GM23338 (cell line): ENCODE measurements at regions not wholly inside any gene's neighbourhood (a gene's known extent, or its start where the extent isn't known, plus 50 kb on each side); places are given as distances from the start of the nearest gene placed in this dataset.

Source experiments
- ATAC-seq: fragments of 200-7000 bp; cut with Tn5 transposase; 3 replicates; pipeline ENCODE4 v1.9.1; 2020
- DNase-seq: peaks from one replicate; pipeline ENCODE4 v3.0.0-alpha.2; 2015; ENCODE audit warnings: low spot score
- H2AFZ ChIP-seq: fragments of 200-600 bp; sonication (generic); 2 replicates; pipeline ENCODE4 v1.8.0; 2016; ENCODE audit warnings: antibody characterized with exemption, mild to moderate bottlenecking, moderate library complexity
- H3F3A ChIP-seq: fragments of 200-600 bp; sonication (generic); replicated peaks from 2 replicates; pipeline ENCODE4 v1.8.0; 2017; ENCODE audit warnings: antibody characterized with exemption, mixed run types, low read depth
- H3K27ac ChIP-seq: fragments of 200-600 bp; sonication (generic); 2 replicates; pipeline ENCODE4 v1.6.1; 2016; ENCODE audit warnings: low read depth
- H3K27me3 ChIP-seq: fragments of 200-600 bp; sonication (generic); 2 replicates; pipeline ENCODE4 v1.8.0; 2016; ENCODE audit warnings: mild to moderate bottlenecking, mixed run types, moderate library complexity; ENCODE audit not compliant: insufficient read depth
- H3K36me3 ChIP-seq: fragments of 200-600 bp; sonication (generic); 2 replicates; pipeline ENCODE4 v1.8.0; 2016; ENCODE audit warnings: mild to moderate bottlenecking; ENCODE audit not compliant: insufficient read depth
- H3K4me1 ChIP-seq: fragments of 200-600 bp; sonication (generic); 2 replicates; pipeline ENCODE4 v1.8.0; 2016; ENCODE audit warnings: mild to moderate bottlenecking, moderate library complexity; ENCODE audit not compliant: insufficient read depth
- H3K4me2 ChIP-seq: fragments of 200-600 bp; sonication (generic); 2 replicates; pipeline ENCODE4 v1.7.1; 2017; ENCODE audit warnings: mixed run types
- H3K4me3 ChIP-seq: fragments of 200-600 bp; sonication (generic); 2 replicates; pipeline ENCODE4 v1.6.1; 2016; ENCODE audit warnings: mixed run types
- H3K79me2 ChIP-seq: fragments of 200-600 bp; sonication (generic); replicated peaks from 2 replicates; pipeline ENCODE4 v1.8.0; 2017; ENCODE audit warnings: mild to moderate bottlenecking; ENCODE audit not compliant: insufficient read depth
- H3K9me2 ChIP-seq: fragments of 200-600 bp; sonication (generic); 2 replicates; pipeline ENCODE4 v1.8.0; 2017; ENCODE audit not compliant: insufficient read depth
- H4K20me1 ChIP-seq: fragments of 200-600 bp; sonication (generic); replicated peaks from 2 replicates; pipeline ENCODE4 v1.8.0; 2017; ENCODE audit warnings: mild to moderate bottlenecking; ENCODE audit not compliant: insufficient read depth
- H3K27ac Mint-ChIP-seq: 2 replicates; pipeline ENCODE4 v1.8.0; 2020; ENCODE audit warnings: inconsistent platforms, mild to moderate bottlenecking, moderate library complexity, mixed read lengths
- H3K27me3 Mint-ChIP-seq: 3 replicates; pipeline ENCODE4 v1.8.0; 2022; ENCODE audit warnings: low read depth, mild to moderate bottlenecking, moderate library complexity, mixed read lengths, inconsistent platforms; ENCODE audit not compliant: insufficient read depth, poor library complexity
- H3K36me3 Mint-ChIP-seq: 3 replicates; pipeline ENCODE4 v1.8.0; 2021; ENCODE audit warnings: low read depth, mild to moderate bottlenecking, inconsistent platforms, moderate library complexity, mixed read lengths
- H3K4me1 Mint-ChIP-seq: 3 replicates; pipeline ENCODE4 v1.8.0; 2020; ENCODE audit warnings: mild to moderate bottlenecking, inconsistent platforms, mixed read lengths
- H3K4me3 Mint-ChIP-seq: 3 replicates; pipeline ENCODE4 v1.8.0; 2021; ENCODE audit warnings: moderate library complexity, mild to moderate bottlenecking, inconsistent platforms, mixed read lengths
- H3K9me3 Mint-ChIP-seq: 3 replicates; pipeline ENCODE4 v1.8.0; 2020; ENCODE audit warnings: moderate library complexity, mild to moderate bottlenecking, inconsistent platforms, mixed read lengths
- CREB1 ChIP-seq: fragments of 250-450 bp; sonication (Bioruptor Pico); IDR thresholded peaks from 2 replicates; pipeline ENCODE4 v1.5.0; 2020; ENCODE audit warnings: low read depth, mild to moderate bottlenecking, moderate library complexity
- CTCF ChIP-seq, 2 experiments: fragments of 200-600 bp in 1 of 2; sonication (generic) in 1 of 2; conservative IDR thresholded peaks; 2 replicates each; pipeline versions ENCODE4 v1.5.1 to v1.6.1; 2016 to 2017; ENCODE audit warnings: antibody characterized with exemption in 2 of 2, low read depth in 2 of 2, mild to moderate bottlenecking in 2 of 2, moderate library complexity in 1 of 2
- ETS1 ChIP-seq: IDR thresholded peaks from 2 replicates; pipeline ENCODE4 v1.6.1; 2016; ENCODE audit warnings: antibody characterized with exemption
- EZH2 ChIP-seq: fragments of 200-600 bp; sonication (generic); IDR thresholded peaks from one replicate; pipeline ENCODE4 v1.8.0; 2017; ENCODE audit warnings: antibody characterized with exemption, mild to moderate bottlenecking, low read depth; ENCODE audit not compliant: unreplicated experiment
- EZH2phosphoT487 ChIP-seq: fragments of 200-600 bp; sonication (generic); IDR thresholded peaks from one replicate; pipeline ENCODE4 v1.8.1; 2018; ENCODE audit warnings: antibody characterized with exemption; ENCODE audit not compliant: unreplicated experiment
- JUNB ChIP-seq: IDR thresholded peaks from one replicate; pipeline ENCODE4 v1.6.1; 2016; ENCODE audit warnings: antibody characterized with exemption; ENCODE audit not compliant: unreplicated experiment
- POLR2AphosphoS5 ChIP-seq: IDR thresholded peaks from 2 replicates; pipeline ENCODE4 v1.6.1; 2016; ENCODE audit warnings: antibody characterized with exemption, low read depth
- STAT1 ChIP-seq: IDR thresholded peaks from one replicate; pipeline ENCODE4 v1.6.1; 2016; ENCODE audit warnings: antibody characterized with exemption; ENCODE audit not compliant: unreplicated experiment
- ZNF114 ChIP-seq: fragments of 250-450 bp; sonication (Bioruptor Pico); IDR thresholded peaks from 2 replicates; pipeline ENCODE4 v1.5.0; 2020; ENCODE audit warnings: mild to moderate bottlenecking, moderate library complexity
- ZNF331 ChIP-seq: fragments of 250-450 bp; sonication (Bioruptor Pico); IDR thresholded peaks from 2 replicates; pipeline ENCODE4 v1.5.0; 2020; ENCODE audit warnings: low read depth, mild to moderate bottlenecking, moderate library complexity
- ZNF462 ChIP-seq: fragments of 250-450 bp; sonication (Bioruptor Pico); IDR thresholded peaks from 2 replicates; pipeline ENCODE4 v1.5.0; 2020; ENCODE audit warnings: mild to moderate bottlenecking, moderate library complexity

GRCh38 chr10:120368927-120369326, 88.1 kb upstream of the PLPP4 start:
- DNase-seq (no peak), ATAC-seq (no peak)
- H3K4me3 Mint-ChIP-seq, result no peak overlapping the region
- H3K4me1 Mint-ChIP-seq, result peaks cover 3% of the 10 kb centered on the region; the same call in 2 of the 3 replicates
- Histone ChIP-seq H3K27me3 (no peaks in the 10 kb centered on the region), H3K27ac (no peak overlapping the region), H3K4me2 (no peak overlapping the region), H3K4me3 (no peak overlapping the region), H3K36me3 (no peaks in the 10 kb centered on the region), H3K79me2 (no peaks in the 10 kb centered on the region), H3K4me1 (no peaks in the 10 kb centered on the region), H2AFZ (no peak overlapping the region), H3F3A (no peaks in the 10 kb centered on the region), H3K9me2 (no peaks in the 10 kb centered on the region), H4K20me1 (no peaks in the 10 kb centered on the region)
- no peaks in the 10 kb centered on the region; the same call in 2 of the 3 replicates for H3K9me3 Mint-ChIP-seq
- TF ChIP-seq CTCF (conservative IDR thresholded peaks at IDR 0.05; ENCODE audit: low read depth in 2 of 2), result no peak
- H3K27ac Mint-ChIP-seq, result no peak overlapping the region
- peaks cover 2% of the 10 kb centered on the region for H3K27me3 Mint-ChIP-seq
- H3K36me3 Mint-ChIP-seq, result no peaks in the 10 kb centered on the region

- H3K9me3 Mint-ChIP-seq, result no peaks in the 10 kb centered on the region; the same call in 2 of the 3 replicates
- Histone ChIP-seq H2AFZ (no peak overlapping the region), H3F3A (no peaks in the 10 kb centered on the region), H3K4me3 (no peak overlapping the region), H3K79me2 (no peaks in the 10 kb centered on the region), H3K36me3 (no peaks in the 10 kb centered on the region), H3K4me1 (no peaks in the 10 kb centered on the region), H3K9me2 (0 out of 2 replicates have a peak, but pooled peaks cover 3% of the 10 kb centered on the region), H3K4me2 (no peak overlapping the region), H3K27ac (no peak overlapping the region), H4K20me1 (no peaks in the 10 kb centered on the region), H3K27me3 (no peaks in the 10 kb centered on the region)
- peaks cover 3% of the 10 kb centered on the region; the same call in 2 of the 3 replicates for H3K4me1 Mint-ChIP-seq
- DNase-seq, result no peak
- no peak for ATAC-seq
- no peaks in the 10 kb centered on the region for H3K36me3 Mint-ChIP-seq
- H3K27ac Mint-ChIP-seq, result no peak overlapping the region
- no peak overlapping the region for H3K4me3 Mint-ChIP-seq
- H3K27me3 Mint-ChIP-seq, result peaks cover 2% of the 10 kb centered on the region
- TF ChIP-seq EZH2phosphoT487 (no peak), CREB1 (CRISPR knock-in tag) (no peak), POLR2AphosphoS5 (no peak), JUNB (no peak), ETS1 (no peak), ZNF114 (CRISPR knock-in tag) (no peak), EZH2 (no peak), ZNF331 (CRISPR knock-in tag) (no peak), STAT1 (no peak), ZNF462 (CRISPR knock-in tag) (no peak), CTCF (conservative IDR thresholded peaks at IDR 0.05; ENCODE audit: low read depth in 2 of 2) (no peak)
Observed at GRCh38 chr10:120369856-120370276, 87.2 kb upstream of the PLPP4 start.
